Osteoblast (primary cell): ENCODE measurements at regions not wholly inside any gene's neighbourhood (a gene's known extent, or its start where the extent isn't known, plus 50 kb on each side); places are given as distances from the start of the nearest gene placed in this dataset.
A peak's percentile ranks its signal among the peaks of the same experiment; 100 is the strongest.

ENCODE experiments used
- DNase-seq: peaks from one replicate; pipeline ENCODE4 v3.0.0; 2011; ENCODE audit warnings: low spot score, mixed read lengths; ENCODE audit not compliant: insufficient read length; ENCODE audit errors: missing footprints
- H2AFZ ChIP-seq: 2 replicates; pipeline ENCODE4 v1.6.0; 2011; ENCODE audit warnings: mild to moderate bottlenecking, low read length
- H3K27ac ChIP-seq: 2 replicates; pipeline ENCODE4 v1.5.1; 2011; ENCODE audit warnings: mild to moderate bottlenecking, low read depth, low read length, moderate library complexity
- H3K27me3 ChIP-seq: 2 replicates; pipeline ENCODE4 v1.6.0; 2012; ENCODE audit warnings: mild to moderate bottlenecking, control low read depth, inconsistent platforms, low read length, moderate library complexity; ENCODE audit not compliant: insufficient read depth
- H3K36me3 ChIP-seq: 2 replicates; pipeline ENCODE4 v1.5.1; 2011; ENCODE audit warnings: mild to moderate bottlenecking, low read length, control low read depth, moderate library complexity; ENCODE audit not compliant: insufficient read depth
- H3K4me1 ChIP-seq: 2 replicates; pipeline ENCODE4 v1.5.1; 2011; ENCODE audit warnings: mild to moderate bottlenecking, low read length, control low read depth, moderate library complexity; ENCODE audit not compliant: insufficient read depth
- H3K4me2 ChIP-seq: 2 replicates; pipeline ENCODE4 v1.6.0; 2011; ENCODE audit warnings: mild to moderate bottlenecking, low read length; ENCODE audit not compliant: insufficient read depth
- H3K4me3 ChIP-seq: fragments of 200-600 bp; sonication (generic); 3 replicates; pipeline ENCODE4 v1.5.1; 2012; ENCODE audit warnings: mild to moderate bottlenecking, low read length, inconsistent platforms; ENCODE audit not compliant: insufficient read depth
- H3K79me2 ChIP-seq: 2 replicates; pipeline ENCODE4 v1.6.0; 2012; ENCODE audit warnings: mild to moderate bottlenecking, low read length, control low read depth, inconsistent platforms; ENCODE audit not compliant: insufficient read depth
- H3K9me3 ChIP-seq: 2 replicates; pipeline ENCODE4 v1.5.1; 2011; ENCODE audit warnings: low read depth, low read length, control low read depth
- H4K20me1 ChIP-seq: 2 replicates; pipeline ENCODE4 v1.6.0; 2012; ENCODE audit warnings: mild to moderate bottlenecking, low read length, control low read depth; ENCODE audit not compliant: insufficient read depth
- CTCF ChIP-seq: IDR thresholded peaks from 2 replicates; pipeline ENCODE4 v1.5.1; 2011; ENCODE audit warnings: mild to moderate bottlenecking, low read depth, low read length, moderate library complexity; ENCODE audit errors: extremely low read depth

- DNase-seq, result no peak
- no peaks in the 10 kb centered on the region for H3K9me3 ChIP-seq
- H3K4me3 ChIP-seq, result no peak overlapping the region
- H3K4me2 ChIP-seq, result no peak overlapping the region
- no peaks in the 10 kb centered on the region for H3K27me3 ChIP-seq
- no peak for TF ChIP-seq CTCF
- no peaks in the 10 kb centered on the region for H3K36me3 ChIP-seq
- H4K20me1 ChIP-seq, result no peaks in the 10 kb centered on the region
- no peaks in the 10 kb centered on the region for H3K79me2 ChIP-seq
- no peak overlapping the region for H2AFZ ChIP-seq
- H3K4me1 ChIP-seq, result peaks cover 3% of the 10 kb centered on the region
- no peak overlapping the region for H3K27ac ChIP-seq
Measured at GRCh38 chr3:4904811-4905695, 74.2 kb upstream of the BHLHE40 start.

- no peak for TF ChIP-seq CTCF
- Histone ChIP-seq H3K9me3 (no peaks in the 10 kb centered on the region), H3K4me3 (no peak overlapping the region), H3K4me1 (peaks cover 3% of the 10 kb centered on the region), H4K20me1 (no peaks in the 10 kb centered on the region), H3K27me3 (no peaks in the 10 kb centered on the region), H2AFZ (no peak overlapping the region), H3K4me2 (no peak overlapping the region), H3K27ac (no peak overlapping the region), H3K36me3 (no peaks in the 10 kb centered on the region), H3K79me2 (no peaks in the 10 kb centered on the region)
- DNase-seq, result peak; percentile 65
Measured at GRCh38 chr3:4906107-4906621, 73.1 kb upstream of the BHLHE40 start.

- no peak for DNase-seq
- Histone ChIP-seq H3K4me1 (peaks cover 3% of the 10 kb centered on the region), H4K20me1 (no peaks in the 10 kb centered on the region), H3K9me3 (no peaks in the 10 kb centered on the region), H3K79me2 (no peaks in the 10 kb centered on the region), H3K36me3 (no peaks in the 10 kb centered on the region), H3K27me3 (no peaks in the 10 kb centered on the region), H2AFZ (no peak overlapping the region), H3K4me3 (no peak overlapping the region), H3K27ac (no peak overlapping the region), H3K4me2 (no peak overlapping the region)
- TF ChIP-seq CTCF, result no peak
Measured at GRCh38 chr3:4907050-4907449, 72.2 kb upstream of the BHLHE40 start.

- H3K79me2 ChIP-seq, result no peaks in the 10 kb centered on the region
- peaks cover 3% of the 10 kb centered on the region for H3K4me1 ChIP-seq
- H3K9me3 ChIP-seq, result no peaks in the 10 kb centered on the region
- no peak for DNase-seq
- no peaks in the 10 kb centered on the region for H4K20me1 ChIP-seq
- H3K4me2 ChIP-seq, result no peak overlapping the region
- H3K27ac ChIP-seq, result no peak overlapping the region
- no peaks in the 10 kb centered on the region for H3K27me3 ChIP-seq
- H2AFZ ChIP-seq, result no peak overlapping the region
- H3K4me3 ChIP-seq, result no peak overlapping the region
- TF ChIP-seq CTCF, result no peak
- no peaks in the 10 kb centered on the region for H3K36me3 ChIP-seq
Measured at GRCh38 chr3:4907643-4908432, 71.4 kb upstream of the BHLHE40 start.
